ENCODE measurements at regions not wholly inside any gene's neighbourhood (a gene's known extent, or its start where the extent isn't known, plus 50 kb on each side); places are given as distances from the start of the nearest gene placed in this dataset.

GRCh38 chr2:38194751-38195150, 118.8 kb upstream of the CYP1B1 start:
- H3K27me3 Mint-ChIP-seq (ENCODE audit: low read depth in 3 of 3) = peaks cover 0 to 11% (median 8%) of the 10 kb centered on the region in 3 donors
- H3K27ac Mint-ChIP-seq = no peak overlapping the region
- peaks cover 16 to 23% of the 10 kb centered on the region in 2 donors for H3K4me1 Mint-ChIP-seq
- H3K36me3 Mint-ChIP-seq = no peaks in the 10 kb centered on the region
- DNase-seq = no peak
- no peaks in the 10 kb centered on the region for H3K9me3 Mint-ChIP-seq
- no peak overlapping the region for H3K4me3 Mint-ChIP-seq

GRCh38 chr2:38192976-38193375, 117.0 kb upstream of the CYP1B1 start:
- Mint-ChIP-seq H3K27me3 (ENCODE audit: low read depth in 3 of 3) (peaks cover 5 to 12% (median 6%) of the 10 kb centered on the region in 3 donors), H3K4me3 (no peak overlapping the region), H3K4me1 (peaks cover 16 to 22% of the 10 kb centered on the region in 2 donors), H3K27ac (peak overlapping the region in 1 of 6 donors; percentile 31), H3K36me3 (peaks cover 0 to 5% (median 4%) of the 10 kb centered on the region in 3 donors), H3K9me3 (no peaks in the 10 kb centered on the region)
- no peak for DNase-seq

DNA sequence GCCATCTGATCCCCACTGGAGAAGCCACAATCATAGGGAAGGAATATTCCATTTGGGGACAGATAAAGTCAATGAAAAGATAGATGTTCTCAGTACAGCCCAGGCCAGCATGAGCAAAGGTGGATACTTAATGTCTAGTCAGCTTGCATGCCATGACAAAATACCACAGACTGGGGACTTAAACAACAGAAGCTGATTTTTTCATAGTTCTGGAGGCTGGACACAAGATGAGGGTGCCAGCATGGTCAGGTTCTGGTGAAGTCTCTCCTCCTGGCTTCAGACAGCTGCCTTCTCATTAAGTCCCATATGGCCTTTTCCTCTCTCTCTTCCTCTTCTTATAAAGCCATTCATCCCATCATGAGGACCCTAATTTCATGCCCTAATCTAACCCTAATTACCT, 116.1 kb upstream of the CYP1B1 start:
- H3K4me1 Mint-ChIP-seq = peaks cover 16 to 27% of the 10 kb centered on the region in 2 donors
- peaks cover 5 to 15% (median 10%) of the 10 kb centered on the region in 3 donors for H3K27me3 Mint-ChIP-seq (ENCODE audit: low read depth in 3 of 3)
- H3K9me3 Mint-ChIP-seq = no peaks in the 10 kb centered on the region
- H3K36me3 Mint-ChIP-seq = peaks cover 0 to 5% (median 4%) of the 10 kb centered on the region in 3 donors
- DNase-seq = no peak
- H3K27ac Mint-ChIP-seq = no peak overlapping the region
- H3K4me3 Mint-ChIP-seq = no peak overlapping the region

DNA sequence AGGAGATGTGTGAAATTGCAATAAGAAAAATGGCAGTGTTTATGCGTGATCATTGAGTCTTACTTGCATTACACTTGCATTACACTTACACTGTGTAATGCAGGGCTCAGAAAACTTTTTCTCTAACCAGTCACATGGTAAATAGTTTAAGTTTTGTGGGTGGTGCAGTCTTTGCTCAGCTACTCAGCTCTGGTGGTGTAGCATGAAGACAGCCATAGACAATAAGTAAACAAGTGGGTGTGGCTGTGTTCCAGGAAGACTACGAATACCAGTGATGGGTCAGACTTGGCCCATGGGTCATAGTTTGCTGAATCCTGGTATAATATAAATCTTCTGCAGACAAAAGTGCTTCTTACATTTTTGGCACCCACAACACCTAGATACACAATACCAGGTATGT, 115.6 kb upstream of the CYP1B1 start:
- Mint-ChIP-seq H3K4me1 (peaks cover 17 to 32% of the 10 kb centered on the region in 2 donors), H3K27ac (no peak overlapping the region)

GRCh38 chr2:38190542-38191218, 114.7 kb upstream of the CYP1B1 start:
- no peak for DNase-seq
- Mint-ChIP-seq H3K9me3 (no peaks in the 10 kb centered on the region), H3K27ac (no peak overlapping the region), H3K36me3 (peaks cover 0 to 5% (median 4%) of the 10 kb centered on the region in 3 donors), H3K4me3 (no peak overlapping the region), H3K4me1 (peaks cover 22 to 37% of the 10 kb centered on the region in 2 donors), H3K27me3 (ENCODE audit: low read depth in 3 of 3) (peaks cover 5 to 13% (median 10%) of the 10 kb centered on the region in 3 donors)

More for the DNA sequence above, 115.6 kb upstream of the CYP1B1 start:
- H3K4me3 Mint-ChIP-seq = no peak overlapping the region
- H3K36me3 Mint-ChIP-seq = peaks cover 0 to 5% (median 4%) of the 10 kb centered on the region in 3 donors
- DNase-seq = no peak
- H3K9me3 Mint-ChIP-seq = no peaks in the 10 kb centered on the region
- peaks cover 5 to 12% (median 10%) of the 10 kb centered on the region in 3 donors for H3K27me3 Mint-ChIP-seq (ENCODE audit: low read depth in 3 of 3)

GRCh38 chr2:38187541-38188011, 111.6 kb upstream of the CYP1B1 start:
- no peaks in the 10 kb centered on the region for H3K9me3 Mint-ChIP-seq
- H3K27me3 Mint-ChIP-seq (ENCODE audit: low read depth in 3 of 3) = peaks cover 5 to 16% (median 14%) of the 10 kb centered on the region in 3 donors
- peaks cover 42 to 54% of the 10 kb centered on the region in 2 donors for H3K4me1 Mint-ChIP-seq
- peaks cover 0 to 5% (median 4%) of the 10 kb centered on the region in 3 donors for H3K36me3 Mint-ChIP-seq
- H3K27ac Mint-ChIP-seq = no peak overlapping the region
- no peak for DNase-seq
- H3K4me3 Mint-ChIP-seq = no peak overlapping the region

DNA sequence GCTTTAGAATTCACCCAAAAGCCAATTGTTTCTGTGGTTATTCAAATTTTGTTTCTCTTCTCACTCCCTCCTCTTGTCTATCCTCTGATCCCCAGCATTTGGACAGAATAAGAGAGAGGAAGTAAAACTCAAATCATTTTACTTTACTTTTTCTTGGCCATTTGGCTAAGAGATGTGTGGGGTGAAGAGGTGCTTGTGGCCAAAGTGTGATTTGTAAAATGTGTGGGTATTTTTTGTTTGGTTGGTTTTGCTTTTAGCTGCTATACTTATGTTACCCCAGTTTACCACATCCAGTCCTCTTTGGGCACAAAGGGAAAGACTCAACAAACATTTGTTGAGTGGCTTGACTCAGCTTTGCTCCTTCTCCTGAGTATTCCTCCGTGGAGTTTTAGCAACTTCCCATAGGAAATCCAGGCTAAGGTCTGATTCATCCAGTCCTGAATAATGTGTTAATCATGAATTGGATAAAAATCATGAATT, 109.1 kb upstream of the CYP1B1 start:
- H3K4me1 Mint-ChIP-seq = peaks cover 30 to 40% of the 10 kb centered on the region in 2 donors
- peaks cover 15 to 17% (median 16%) of the 10 kb centered on the region in 3 donors for H3K27me3 Mint-ChIP-seq (ENCODE audit: low read depth in 3 of 3)
- peak; percentile 63 to 73 (median 67) for DNase-seq
- no peaks in the 10 kb centered on the region for H3K9me3 Mint-ChIP-seq
- H3K36me3 Mint-ChIP-seq = peaks cover 0 to 8% (median 5%) of the 10 kb centered on the region in 3 donors
- peak overlapping the region in 1 of 6 donors; percentile 43 for H3K27ac Mint-ChIP-seq
- H3K4me3 Mint-ChIP-seq = peak overlapping the region in 4 of 5 donors; percentile 8 to 61 (median 55)

DNA sequence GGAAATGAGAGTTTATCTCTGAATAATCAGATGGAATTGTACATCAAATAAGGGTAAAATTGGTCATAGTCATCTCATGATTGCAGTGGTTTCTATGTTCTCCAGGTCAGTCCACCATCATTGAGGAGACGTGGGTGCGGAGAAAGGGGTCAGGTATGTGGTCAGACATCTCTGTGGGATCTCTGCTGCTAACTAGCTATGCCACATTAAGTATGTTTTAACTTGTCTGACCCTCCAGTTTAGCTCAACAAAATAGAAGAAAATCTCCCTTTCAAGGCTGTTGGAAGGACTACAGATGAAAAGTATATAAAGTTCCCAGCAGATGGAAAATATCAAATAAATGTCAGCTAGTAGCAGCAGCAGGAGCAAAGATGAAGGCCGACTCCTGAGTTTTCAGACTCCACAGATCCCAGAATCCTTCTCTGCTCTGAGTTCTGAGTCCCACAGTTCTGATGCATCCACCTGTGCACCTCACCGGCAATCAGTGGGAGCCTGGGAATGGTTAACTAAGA, 106.6 kb upstream of the CYP1B1 start:
- Mint-ChIP-seq H3K9me3 (no peaks in the 10 kb centered on the region), H3K36me3 (peaks cover 0 to 3% (median 0%) of the 10 kb centered on the region in 3 donors), H3K4me1 (peaks cover 36 to 53% of the 10 kb centered on the region in 2 donors), H3K27me3 (ENCODE audit: low read depth in 3 of 3) (peaks cover 16 to 19% (median 16%) of the 10 kb centered on the region in 3 donors), H3K27ac (no peak overlapping the region), H3K4me3 (no peak overlapping the region)
- no peak for DNase-seq

DNA sequence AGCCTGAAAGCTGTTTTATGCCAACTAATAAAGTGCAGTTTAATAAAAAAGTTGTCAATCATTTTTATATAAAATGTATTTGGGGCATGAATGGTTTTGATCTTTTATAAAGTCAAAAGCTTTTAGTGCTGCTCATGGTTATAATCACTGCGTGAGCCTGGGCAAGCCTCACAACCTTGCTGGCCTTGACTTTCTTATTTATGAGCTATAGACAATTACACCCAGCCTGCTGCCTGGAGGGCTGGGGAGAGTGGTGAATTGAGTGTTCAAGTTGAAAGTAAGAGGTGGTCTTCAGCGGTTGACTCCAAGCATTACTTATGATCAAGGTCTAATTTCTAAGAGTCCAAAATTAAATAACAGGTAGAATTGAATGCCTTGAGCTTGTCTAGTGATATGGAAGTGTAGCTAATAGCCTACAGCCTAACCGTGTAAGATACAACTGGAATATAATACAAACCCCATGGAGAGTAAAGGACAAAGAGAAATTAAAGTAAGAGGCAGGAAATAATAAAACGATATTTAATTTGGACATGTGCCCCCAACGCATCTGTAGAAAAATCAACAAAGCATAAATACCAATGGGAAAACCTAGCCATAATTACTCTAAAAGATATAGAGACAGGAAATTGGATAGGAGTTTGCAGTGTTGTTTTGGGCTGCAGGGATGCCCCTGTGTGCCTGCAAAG, 106.0 kb upstream of the CYP1B1 start:
- Mint-ChIP-seq H3K36me3 (peaks cover 0 to 3% (median 0%) of the 10 kb centered on the region in 3 donors), H3K27ac (no peak overlapping the region), H3K27me3 (ENCODE audit: low read depth in 3 of 3) (peaks cover 15 to 16% (median 16%) of the 10 kb centered on the region in 3 donors), H3K4me3 (no peak overlapping the region), H3K4me1 (peaks cover 36 to 47% of the 10 kb centered on the region in 2 donors), H3K9me3 (no peaks in the 10 kb centered on the region)
- no peak for DNase-seq

- Mint-ChIP-seq H3K4me1 (peaks cover 30 to 39% of the 10 kb centered on the region in 2 donors), H3K27ac (no peak overlapping the region), H3K36me3 (peaks cover 0 to 3% (median 0%) of the 10 kb centered on the region in 3 donors), H3K9me3 (no peaks in the 10 kb centered on the region), H3K4me3 (no peak overlapping the region), H3K27me3 (ENCODE audit: low read depth in 3 of 3) (peaks cover 13 to 20% (median 16%) of the 10 kb centered on the region in 3 donors)
- DNase-seq = no peak
Observed at GRCh38 chr2:38180754-38181153, 104.8 kb upstream of the CYP1B1 start.

GRCh38 chr2:38178556-38179419, 102.8 kb upstream of the CYP1B1 start:
- H3K9me3 Mint-ChIP-seq = no peaks in the 10 kb centered on the region
- H3K27me3 Mint-ChIP-seq (ENCODE audit: low read depth in 3 of 3) = peaks cover 12 to 19% (median 19%) of the 10 kb centered on the region in 3 donors
- H3K4me1 Mint-ChIP-seq = peaks cover 11 to 19% of the 10 kb centered on the region in 2 donors
- no peak overlapping the region for H3K4me3 Mint-ChIP-seq
- no peak for DNase-seq
- H3K36me3 Mint-ChIP-seq = peaks cover 0 to 3% (median 0%) of the 10 kb centered on the region in 3 donors
- H3K27ac Mint-ChIP-seq = no peak overlapping the region

DNA sequence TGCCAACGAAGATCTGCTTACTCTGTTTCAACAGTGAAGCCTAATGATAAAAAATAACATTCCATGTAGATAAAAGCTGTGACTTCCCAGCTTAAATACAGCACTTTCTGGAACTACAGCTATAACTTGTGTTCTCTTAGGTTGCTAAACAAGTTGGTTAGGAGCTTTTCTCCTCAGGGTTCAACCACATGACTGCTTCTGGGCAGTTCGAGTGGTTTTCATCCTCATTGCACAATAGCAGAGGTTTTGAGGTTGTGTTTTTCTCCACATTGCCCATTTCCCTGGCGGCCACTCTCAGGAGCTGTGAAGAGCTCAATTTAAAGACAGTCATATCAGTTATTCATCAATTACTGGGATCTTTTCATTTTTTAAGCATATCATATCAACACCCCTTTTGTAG, 102.2 kb upstream of the CYP1B1 start:
- no peaks in the 10 kb centered on the region for H3K9me3 Mint-ChIP-seq
- DNase-seq = peak in 1 of 3 donors; percentile 7
- peaks cover 12 to 19% (median 18%) of the 10 kb centered on the region in 3 donors for H3K27me3 Mint-ChIP-seq (ENCODE audit: low read depth in 3 of 3)
- H3K4me1 Mint-ChIP-seq = peaks cover 8 to 16% of the 10 kb centered on the region in 2 donors
- no peak overlapping the region for H3K4me3 Mint-ChIP-seq
- no peak overlapping the region for H3K27ac Mint-ChIP-seq
- peaks cover 0 to 3% (median 0%) of the 10 kb centered on the region in 3 donors for H3K36me3 Mint-ChIP-seq

DNA sequence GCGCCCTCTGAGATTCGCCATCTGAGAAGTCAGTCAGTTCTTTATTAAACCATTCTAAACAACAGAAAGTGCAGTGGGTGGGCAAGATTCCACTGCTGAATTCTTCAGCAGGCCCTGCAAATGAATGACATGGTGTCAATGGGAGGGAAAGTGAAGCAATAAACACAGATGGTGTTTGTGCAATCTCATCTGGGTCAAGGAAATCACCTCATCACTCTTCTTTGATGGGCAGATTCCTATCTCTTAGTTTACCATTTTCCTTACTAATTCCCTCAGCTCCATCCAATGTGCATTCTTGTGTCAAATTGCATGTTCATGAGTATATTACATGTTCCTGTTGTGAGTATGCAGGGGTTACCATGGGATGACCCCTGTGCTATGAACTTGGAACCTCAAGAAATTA, 100.7 kb upstream of the CYP1B1 start:
- Mint-ChIP-seq H3K4me1 (peaks cover 8 to 16% of the 10 kb centered on the region in 2 donors), H3K9me3 (no peaks in the 10 kb centered on the region), H3K36me3 (peaks cover 0 to 3% (median 0%) of the 10 kb centered on the region in 3 donors), H3K27me3 (ENCODE audit: low read depth in 3 of 3) (peaks cover 12 to 21% (median 14%) of the 10 kb centered on the region in 3 donors), H3K27ac (no peak overlapping the region), H3K4me3 (no peak overlapping the region)
- no peak for DNase-seq
